Caco-2 (cell line): ENCODE measurements at regions not wholly inside any gene's neighbourhood (a gene's known extent, or its start where the extent isn't known, plus 50 kb on each side); places are given as distances from the start of the nearest gene placed in this dataset.

Experiments used
- BruUV-seq: library from RNA; stranded (reverse); fragments of 400-500 nt; replicated peaks from 2 replicates; lab custom pipeline; 2021; lab: Mats Ljungman, UMichigan
- CTCF ChIA-PET: fragments of 300-600 bp; sonication (Branson Sonifier 250); formaldehyde crosslinking; loops from one replicate; lab custom pipeline; 2022; ENCODE audit warnings: antibody characterized with exemption; lab: Charles Lee
- POLR2A ChIA-PET: fragments of 300-600 bp; sonication (Branson Sonifier 250); formaldehyde crosslinking; loops from one replicate; lab custom pipeline; 2022; ENCODE audit warnings: antibody characterized with exemption; lab: Charles Lee
- DNase-seq, 2 experiments: peaks; one replicate each; pipeline versions ENCODE4 v3.0.0 to v3.0.0-alpha.2; 2020 to 2022
- H3K27me3 ChIP-seq: replicated peaks from 2 replicates; pipeline ENCODE4 v1.6.0; 2011; ENCODE audit warnings: low read length; ENCODE audit not compliant: control insufficient read depth, insufficient read depth
- H3K36me3 ChIP-seq: 2 replicates; pipeline ENCODE4 v1.5.1; 2011; ENCODE audit warnings: low read length; ENCODE audit not compliant: control insufficient read depth, insufficient read depth
- H3K4me1 ChIP-seq: fragments of 250-450 bp; sonication (Bioruptor Pico); 2 replicates; pipeline ENCODE4 v1.5.1; 2020; ENCODE audit warnings: mild to moderate bottlenecking
- H3K4me3 ChIP-seq: 2 replicates; pipeline ENCODE4 v1.5.1; 2011; ENCODE audit warnings: low read depth, mild to moderate bottlenecking, control low read depth, low read length
- H3K9me3 ChIP-seq: fragments of 250-450 bp; sonication (Bioruptor Pico); 2 replicates; pipeline ENCODE4 v1.5.1; 2020; ENCODE audit warnings: mild to moderate bottlenecking, moderate library complexity
- H3K27ac Mint-ChIP-seq: one replicate; pipeline ENCODE4 v1.8.0; 2022; ENCODE audit warnings: mixed read lengths; ENCODE audit not compliant: unreplicated experiment
- H3K27me3 Mint-ChIP-seq: one replicate; pipeline ENCODE4 v1.8.0; 2022; ENCODE audit warnings: mixed read lengths; ENCODE audit not compliant: insufficient read depth, unreplicated experiment
- H3K36me3 Mint-ChIP-seq: one replicate; pipeline ENCODE4 v1.8.0; 2022; ENCODE audit warnings: mild to moderate bottlenecking, mixed read lengths; ENCODE audit not compliant: insufficient read depth, unreplicated experiment
- H3K4me1 Mint-ChIP-seq: one replicate; pipeline ENCODE4 v1.8.0; 2022; ENCODE audit warnings: low read depth, mixed read lengths; ENCODE audit not compliant: unreplicated experiment
- H3K4me3 Mint-ChIP-seq: one replicate; pipeline ENCODE4 v1.8.0; 2022; ENCODE audit warnings: mild to moderate bottlenecking, moderate library complexity, mixed read lengths; ENCODE audit not compliant: unreplicated experiment
- H3K9me3 Mint-ChIP-seq: one replicate; pipeline ENCODE4 v1.8.0; 2022; ENCODE audit warnings: mixed read lengths; ENCODE audit not compliant: unreplicated experiment
- CTCF ChIP-seq, 2 experiments: fragments of 200-600 bp in 1 of 2; IDR thresholded peaks; 1 replicate in 1 of 2; 2 replicates in 1 of 2; pipeline versions ENCODE4 v1.5.1 to v1.8.0; 2011 to 2022; ENCODE audit warnings: antibody characterized with exemption in 1 of 2, control low read depth in 1 of 2, inconsistent platforms in 1 of 2, low read depth in 1 of 2, low read length in 1 of 2, mild to moderate bottlenecking in 1 of 2, moderate library complexity in 1 of 2; ENCODE audit not compliant: insufficient read depth in 1 of 2, severe bottlenecking in 1 of 2, unreplicated experiment in 1 of 2
- intact Hi-C: fragments of 100-400 bp; cut with micrococcal nuclease; formaldehyde crosslinking; loops from one replicate; pipeline ENCODE4 v1.10.0; 2022; ENCODE audit not compliant: unreplicated experiment

GRCh38 chr1:95671098-95671497 lies 437.1 kb downstream of the RWDD3 start:
- Mint-ChIP-seq H3K4me1 (no peaks in the 10 kb centered on the region), H3K27me3 (no peaks in the 10 kb centered on the region), H3K9me3 (peaks cover 10% of the 10 kb centered on the region), H3K4me3 (no peak overlapping the region), H3K36me3 (no peaks in the 10 kb centered on the region), H3K27ac (no peak overlapping the region)
- H3K36me3 ChIP-seq, result no peaks in the 10 kb centered on the region
- H3K9me3 ChIP-seq, result no peaks in the 10 kb centered on the region
- no TSS peak for BruUV-seq
- POLR2A ChIA-PET, result no interaction called here
- intact Hi-C loops, result no loop called here
- H3K27me3 ChIP-seq, result no peaks in the 10 kb centered on the region
- CTCF ChIA-PET, result no interaction called here
- no peaks in the 10 kb centered on the region for H3K4me1 ChIP-seq
- H3K4me3 ChIP-seq, result no peak overlapping the region
- no peak for TF ChIP-seq CTCF (IDR thresholded peaks at IDR 0.05; ENCODE audit: insufficient read depth in 1 of 2, low read depth in 1 of 2, low read length in 1 of 2, severe bottlenecking in 1 of 2, unreplicated experiment in 1 of 2)
- DNase-seq, result no peak

- Mint-ChIP-seq H3K4me1 (no peaks in the 10 kb centered on the region), H3K4me3 (no peak overlapping the region), H3K27ac (no peak overlapping the region), H3K9me3 (no peaks in the 10 kb centered on the region), H3K36me3 (no peaks in the 10 kb centered on the region), H3K27me3 (no peaks in the 10 kb centered on the region)
- BruUV-seq, result no TSS peak
- no peaks in the 10 kb centered on the region for H3K9me3 ChIP-seq
- no peak for TF ChIP-seq CTCF (IDR thresholded peaks at IDR 0.05; ENCODE audit: insufficient read depth in 1 of 2, low read depth in 1 of 2, low read length in 1 of 2, severe bottlenecking in 1 of 2, unreplicated experiment in 1 of 2)
- no peaks in the 10 kb centered on the region for H3K36me3 ChIP-seq
- intact Hi-C loops, result no loop called here
- H3K4me1 ChIP-seq, result no peaks in the 10 kb centered on the region
- H3K27me3 ChIP-seq, result no peaks in the 10 kb centered on the region
- no peak for DNase-seq
- ChIA-PET CTCF (no interaction called here), POLR2A (no interaction called here)
- H3K4me3 ChIP-seq, result no peak overlapping the region
These were observed 445.3 kb downstream of the RWDD3 start for GRCh38 chr1:95679262-95679661.

- intact Hi-C loops, result no loop called here
- Histone ChIP-seq H3K27me3 (no peaks in the 10 kb centered on the region), H3K36me3 (no peaks in the 10 kb centered on the region), H3K4me1 (no peaks in the 10 kb centered on the region), H3K4me3 (no peak overlapping the region), H3K9me3 (no peaks in the 10 kb centered on the region)
- no peaks in the 10 kb centered on the region for H3K36me3 Mint-ChIP-seq
- H3K27ac Mint-ChIP-seq, result no peak overlapping the region
- no peaks in the 10 kb centered on the region for H3K27me3 Mint-ChIP-seq
- H3K9me3 Mint-ChIP-seq, result no peaks in the 10 kb centered on the region
- H3K4me3 Mint-ChIP-seq, result no peak overlapping the region
- no peaks in the 10 kb centered on the region for H3K4me1 Mint-ChIP-seq
- DNase-seq, result no peak
- CTCF ChIA-PET, result no interaction called here
- no peak for TF ChIP-seq CTCF (IDR thresholded peaks at IDR 0.05; ENCODE audit: insufficient read depth in 1 of 2, low read depth in 1 of 2, low read length in 1 of 2, severe bottlenecking in 1 of 2, unreplicated experiment in 1 of 2)
- no TSS peak for BruUV-seq
- POLR2A ChIA-PET, result no interaction called here
These were observed 451.1 kb downstream of the RWDD3 start for GRCh38 chr1:95685081-95685480.
